Cardiac septum (tissue), 1 donor: ENCODE measurements at regions not wholly inside any gene's neighbourhood (a gene's known extent, or its start where the extent isn't known, plus 50 kb on each side); places are given as distances from the start of the nearest gene placed in this dataset.

Experiments used
- DNase-seq: peaks from one replicate; pipeline ENCODE4 v3.0.0-alpha.2; 2020; ENCODE audit warnings: low spot score
- intact Hi-C: fragments of 100-400 bp; cut with DNase I; formaldehyde crosslinking; loops from one replicate; pipeline ENCODE4 v1.14.0; 2022
- donor health status: DM: no; HTN: no; CAD: no.

DNA sequence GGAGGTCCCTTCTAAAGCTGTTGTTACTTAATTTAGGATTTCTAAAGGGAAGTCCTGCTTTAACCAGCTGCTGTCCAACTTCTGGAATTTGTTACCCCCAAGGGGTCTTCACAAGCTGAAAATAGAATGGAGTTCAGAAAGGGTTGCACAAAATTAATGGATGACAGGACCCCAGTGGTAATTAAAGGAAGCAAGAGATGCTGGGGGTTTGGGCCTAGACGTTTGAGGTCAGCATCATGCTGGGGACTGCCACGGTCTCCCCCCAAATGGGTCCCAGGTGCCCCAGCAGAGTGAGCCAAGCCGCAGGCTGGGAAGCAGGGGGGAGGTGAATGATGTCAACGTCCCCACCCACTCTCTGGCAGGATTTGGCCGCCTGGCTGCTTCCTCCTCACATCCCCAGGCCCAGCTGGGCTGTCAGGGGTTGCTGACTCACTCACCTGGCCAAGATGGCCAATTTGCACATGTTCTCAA lies 97.5 kb upstream of the ARAP3 start:
- no peak for DNase-seq
- intact Hi-C loops: no loop called here

GRCh38 chr5:141778683-141779082 lies 96.7 kb upstream of the ARAP3 start:
- no peak for DNase-seq
- intact Hi-C loops: no loop called here

DNA sequence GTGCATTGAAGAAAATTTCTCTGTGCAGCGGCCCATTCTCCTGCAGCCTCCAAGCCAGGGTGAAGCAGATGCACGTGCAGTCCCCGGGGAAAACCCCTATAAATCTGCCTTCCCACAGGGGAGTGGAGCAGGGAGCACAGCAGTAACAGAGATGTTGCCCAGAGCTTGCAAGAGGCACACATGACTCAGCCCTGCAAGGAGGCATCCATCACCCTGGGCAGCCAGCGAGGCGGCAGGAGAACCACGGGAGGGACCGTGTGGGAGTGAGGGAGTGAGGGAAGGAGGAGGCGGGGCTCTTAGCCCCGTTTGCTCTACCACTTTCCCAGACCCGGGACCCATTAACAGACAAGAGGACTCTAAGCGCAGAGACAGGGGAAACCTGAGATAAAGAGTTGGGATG lies 96.2 kb upstream of the ARAP3 start:
- DNase-seq: no peak
- intact Hi-C loops: no loop called here

DNA sequence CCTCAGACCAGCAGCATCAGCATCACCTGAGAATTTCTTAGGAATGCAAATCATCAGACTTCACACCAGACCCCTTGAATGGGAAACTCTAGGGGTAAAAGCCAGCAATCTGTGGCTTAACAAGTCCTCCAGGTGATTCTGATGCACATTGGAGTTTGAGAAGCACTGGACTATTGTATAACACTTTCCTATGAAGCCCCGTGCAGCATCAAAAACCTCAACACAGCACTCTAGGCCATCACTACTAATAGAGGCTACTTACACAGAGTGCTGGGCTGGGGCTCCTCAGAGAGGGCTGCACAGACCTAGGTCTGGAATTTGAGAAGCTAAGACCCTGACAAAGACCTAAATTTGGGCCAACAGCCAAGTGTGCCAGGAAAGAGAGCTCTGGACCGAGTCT lies 95.7 kb upstream of the ARAP3 start:
- intact Hi-C loops: no loop called here
- no peak for DNase-seq

DNA sequence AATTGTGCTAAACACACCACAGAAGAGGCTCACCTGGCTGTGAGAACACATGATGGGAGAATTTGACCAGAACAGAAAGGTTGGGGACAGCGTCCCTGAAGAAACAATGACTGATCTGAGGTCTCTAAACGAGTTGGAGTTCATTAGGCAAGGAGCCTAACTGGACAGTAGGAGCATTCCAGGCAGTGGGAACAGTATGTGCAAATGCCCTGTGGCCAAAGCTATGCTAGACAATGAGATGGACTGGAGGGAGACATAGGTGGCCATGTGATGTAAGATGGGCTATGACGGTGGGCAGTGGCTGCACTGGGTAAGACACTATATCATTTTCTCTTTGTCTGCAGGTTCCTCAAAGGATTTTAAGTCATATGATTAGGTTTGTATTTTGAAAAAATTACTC lies 95.1 kb upstream of the ARAP3 start:
- intact Hi-C loops: no loop called here
- no peak for DNase-seq

DNA sequence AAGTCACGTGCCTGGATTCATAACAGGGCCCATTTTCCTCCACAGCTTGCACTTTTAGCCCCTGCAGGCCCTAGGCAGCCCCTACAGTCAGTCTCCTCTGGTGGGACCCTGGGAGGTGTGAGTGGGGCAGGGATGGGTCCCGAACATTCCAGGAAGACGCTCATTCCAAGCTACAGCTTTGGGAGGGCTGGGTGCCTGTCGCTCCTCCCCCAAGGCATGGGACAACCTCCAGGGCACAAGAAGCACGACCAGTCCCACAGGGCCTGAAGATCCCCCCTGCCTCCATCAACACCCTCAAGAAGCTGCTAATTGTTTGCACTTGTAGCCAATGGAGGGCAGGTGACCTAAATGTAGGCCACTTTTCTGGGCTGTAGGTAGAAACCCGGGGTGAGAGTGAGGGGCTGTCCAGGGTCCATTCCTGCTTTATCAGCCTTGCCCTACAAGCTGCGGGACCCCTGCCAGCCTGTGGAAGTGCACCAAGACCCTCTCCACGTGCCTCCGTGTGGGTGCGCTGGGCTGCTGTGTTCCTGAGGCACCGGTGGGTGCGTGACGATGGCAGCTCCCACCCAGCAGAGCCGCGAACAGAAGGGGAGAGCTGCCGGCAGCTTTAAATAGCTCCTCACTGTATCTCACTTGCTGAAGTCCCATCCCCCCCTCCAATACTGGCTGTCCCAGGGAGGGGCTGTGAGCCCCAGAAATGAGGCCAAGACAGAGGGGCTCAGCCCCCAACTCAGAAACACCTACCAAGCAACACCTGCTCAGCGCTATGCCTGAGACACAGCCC lies 91.9 kb upstream of the ARAP3 start:
- DNase-seq: no peak
- intact Hi-C loops: no loop called here

GRCh38 chr5:141772281-141772680 lies 90.3 kb upstream of the ARAP3 start:
- peak; percentile 78 for DNase-seq
- intact Hi-C loops: no loop called here

GRCh38 chr5:141771562-141771961 lies 89.5 kb upstream of the ARAP3 start:
- intact Hi-C loops: no loop called here
- no peak for DNase-seq

- DNase-seq: no peak
Observed at GRCh38 chr5:141771031-141771430, 89.0 kb upstream of the ARAP3 start.

DNA sequence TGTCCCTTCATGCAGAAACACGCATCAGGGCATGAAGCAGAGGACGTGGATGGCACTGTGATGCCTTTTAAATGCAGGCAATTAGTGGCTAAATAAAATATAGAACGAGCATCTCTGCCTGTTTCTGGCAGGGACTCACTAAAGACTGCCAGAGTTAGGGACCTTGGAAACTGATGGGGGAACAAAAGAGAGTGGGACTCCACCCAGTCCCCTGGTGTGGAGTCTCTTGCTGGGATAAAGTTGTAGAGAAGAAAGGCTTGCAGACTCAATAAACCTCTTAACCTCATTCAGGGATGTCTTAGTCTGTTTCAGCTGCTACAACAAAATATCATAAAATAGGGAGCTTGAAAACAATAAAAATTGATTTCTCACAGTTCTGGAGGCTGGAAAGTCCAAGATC lies 87.6 kb upstream of the ARAP3 start:
- DNase-seq: no peak
- intact Hi-C loops: no loop called here

More at GRCh38 chr5:141771031-141771430, 89.0 kb upstream of the ARAP3 start:
- intact Hi-C loops: no loop called here

- DNase-seq: no peak
- intact Hi-C loops: no loop called here
Observed at GRCh38 chr5:141767671-141768070, 85.6 kb upstream of the ARAP3 start.

- DNase-seq: no peak
Observed at GRCh38 chr5:141765896-141766551, 84.0 kb upstream of the ARAP3 start.

DNA sequence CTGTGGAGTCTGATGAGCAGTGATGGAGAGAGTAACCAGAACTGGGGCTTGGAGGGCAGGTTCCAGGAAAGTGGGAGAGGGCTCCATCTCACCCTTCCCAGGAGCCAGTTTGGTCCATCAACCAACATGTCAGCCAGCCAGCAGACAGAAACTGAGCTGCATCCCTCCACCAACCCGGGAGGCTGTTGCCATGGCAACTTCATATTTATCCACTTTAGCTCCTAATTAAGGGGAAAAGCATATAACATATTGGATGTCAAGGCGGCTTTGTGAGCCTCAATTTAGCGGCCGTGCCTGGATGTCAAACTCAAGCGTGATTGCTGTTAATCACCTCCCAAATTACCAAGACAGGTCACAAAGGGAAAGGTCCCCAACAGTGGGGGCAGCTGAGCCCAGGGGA lies 81.5 kb upstream of the ARAP3 start:
- intact Hi-C loops: loop anchor here (2.0 kb wide), 1 partner anchor 117 kb away; no protein-coding TSS in a partner anchor
- DNase-seq: no peak

More at GRCh38 chr5:141765896-141766551, 84.0 kb upstream of the ARAP3 start:
- intact Hi-C loops: no loop called here

GRCh38 chr5:141762790-141763368 lies 80.8 kb upstream of the ARAP3 start:
- intact Hi-C loops: loop anchor here (2.0 kb wide), 1 partner anchor 118 kb away; no protein-coding TSS in a partner anchor
- DNase-seq: no peak

DNA sequence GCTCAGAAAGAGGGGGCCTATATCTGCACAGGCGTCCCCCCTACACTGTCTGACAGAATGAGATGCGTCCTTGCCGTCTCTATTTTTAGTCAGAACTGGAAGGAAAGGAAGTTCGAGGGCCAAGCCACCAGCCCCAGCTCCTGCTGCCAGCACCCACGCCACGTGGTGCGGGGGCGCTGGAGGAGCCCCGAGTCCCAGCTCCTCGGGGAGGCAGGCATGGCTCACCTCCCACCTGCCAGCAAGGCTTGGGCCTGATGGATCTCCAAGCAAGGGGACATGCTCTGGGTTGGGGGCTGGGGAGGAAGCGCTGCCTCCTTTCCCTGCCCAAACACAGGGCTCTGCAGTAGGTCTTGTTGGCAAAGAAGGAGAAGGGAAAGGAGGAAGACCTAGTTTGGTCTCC lies 80.3 kb upstream of the ARAP3 start:
- no peak for DNase-seq
- intact Hi-C loops: loop anchor here (2.0 kb wide), 1 partner anchor 118 kb away; no protein-coding TSS in a partner anchor

GRCh38 chr5:141760753-141761152 lies 78.7 kb upstream of the ARAP3 start:
- no peak for DNase-seq
- intact Hi-C loops: no loop called here

- intact Hi-C loops: no loop called here
- DNase-seq: no peak
Observed at GRCh38 chr5:141760193-141760592, 78.2 kb upstream of the ARAP3 start.

DNA sequence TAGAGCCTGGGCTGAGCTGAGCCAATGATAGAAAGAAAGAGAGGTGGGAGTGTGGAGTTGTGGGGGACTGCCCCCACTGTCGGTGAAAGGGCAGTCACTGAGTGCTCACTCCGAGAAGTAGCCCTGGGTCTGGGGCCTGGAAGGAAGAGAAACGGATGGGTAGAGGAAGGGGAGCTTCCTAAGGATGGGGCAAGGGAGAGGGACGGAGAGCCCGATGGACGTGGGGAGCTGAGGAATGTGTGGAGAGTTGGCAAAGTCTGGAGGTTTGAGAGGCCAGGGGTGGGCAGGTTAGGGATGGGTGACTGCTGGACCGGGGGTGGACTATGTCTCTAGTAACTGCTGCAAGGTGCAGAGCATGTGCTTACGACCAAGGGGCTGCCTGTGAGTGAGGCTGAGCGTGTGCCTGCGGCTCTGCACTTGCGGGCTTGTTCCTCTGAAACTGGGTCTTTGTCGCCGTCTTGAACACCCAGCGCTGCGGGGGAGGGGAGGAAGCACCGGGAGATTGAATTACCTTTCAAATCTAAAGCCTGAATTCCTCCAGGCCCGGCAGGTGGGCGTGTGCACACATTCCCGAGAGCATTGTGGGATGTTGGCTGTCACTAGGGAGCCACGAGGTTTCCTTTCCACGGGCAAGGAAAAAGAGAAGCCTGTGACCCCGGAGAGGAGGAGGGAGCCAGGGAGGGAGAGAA lies 76.4 kb upstream of the ARAP3 start:
- no peak for DNase-seq
- intact Hi-C loops: no loop called here

- no peak for DNase-seq
- intact Hi-C loops: no loop called here
Observed at GRCh38 chr5:141757402-141757801, 75.4 kb upstream of the ARAP3 start.

GRCh38 chr5:141756196-141756595 lies 74.2 kb upstream of the ARAP3 start:
- intact Hi-C loops: no loop called here
- no peak for DNase-seq
